Head of caudate nucleus (tissue), 42 donors: ENCODE measurements at regions not wholly inside any gene's neighbourhood (a gene's known extent, or its start where the extent isn't known, plus 50 kb on each side); places are given as distances from the start of the nearest gene placed in this dataset.
"Not testable (repeated sequence)": the region's sequence is repeated elsewhere in the genome, so short reads cannot be mapped to it uniquely, and the experiment has no call there.

Experiments
- DNase-seq, 42 donors: peaks; one replicate each; pipeline versions ENCODE4 v3.0.0 to v3.0.0-alpha.2; 2020 to 2021; ENCODE audit warnings: mixed read lengths in 7 of 42
- intact Hi-C: fragments of 100-400 bp; cut with DNase I; formaldehyde crosslinking; loops from one replicate; pipeline ENCODE4 v1.15.0; 2022

GRCh38 chr22:22811016-22812009 is 76.3 kb upstream of the IGLL5 start:
- intact Hi-C loops = no loop called here
- peak in 2 of 42 donors; percentile 5 to 17 for DNase-seq

- DNase-seq = peak in 2 of 42 donors; percentile 17 to 37
- intact Hi-C loops = no loop called here
Observed at GRCh38 chr22:22812031-22812905, 75.3 kb upstream of the IGLL5 start.

GRCh38 chr22:22813126-22814075 is 74.2 kb upstream of the IGLL5 start:
- peak in 2 of 42 donors; percentile 5 to 21 for DNase-seq
- intact Hi-C loops = no loop called here

GRCh38 chr22:22814666-22815396 is 72.8 kb upstream of the IGLL5 start:
- intact Hi-C loops = no loop called here
- peak in 2 of 42 donors; percentile 9 to 27 for DNase-seq

GRCh38 chr22:22815397-22816170 is 72.0 kb upstream of the IGLL5 start:
- intact Hi-C loops = no loop called here
- DNase-seq = peak in 2 of 42 donors; percentile 8 to 26

- DNase-seq = peak in 1 of 42 donors; percentile 35
- intact Hi-C loops = no loop called here
Observed at GRCh38 chr22:22816171-22816514, 71.5 kb upstream of the IGLL5 start.

GRCh38 chr22:22816766-22817410 is 70.7 kb upstream of the IGLL5 start:
- intact Hi-C loops = no loop called here

GRCh38 chr22:22817468-22818201 is 70.0 kb upstream of the IGLL5 start:
- intact Hi-C loops = no loop called here
- DNase-seq = peak in 2 of 42 donors; percentile 30 to 37

More at GRCh38 chr22:22816766-22817410, 70.7 kb upstream of the IGLL5 start:
- peak in 1 of 42 donors; percentile 2 for DNase-seq

- intact Hi-C loops = no loop called here
- DNase-seq = peak in 1 of 42 donors; percentile 4
Observed at GRCh38 chr22:22818202-22818538, 69.4 kb upstream of the IGLL5 start.

GRCh38 chr22:22818861-22819855 is 68.5 kb upstream of the IGLL5 start:
- DNase-seq = peak in 1 of 42 donors; percentile 31
- intact Hi-C loops = no loop called here

- peak in 1 of 42 donors; percentile 18 for DNase-seq
- intact Hi-C loops = no loop called here
Observed at GRCh38 chr22:22820076-22820475, 67.5 kb upstream of the IGLL5 start.

- no peak for DNase-seq
- intact Hi-C loops = no loop called here
Observed at GRCh38 chr22:22820626-22821025, 67.0 kb upstream of the IGLL5 start.

GRCh38 chr22:22821340-22821739 is 66.3 kb upstream of the IGLL5 start:
- DNase-seq = no peak
- intact Hi-C loops = no loop called here

- peak in 1 of 42 donors; percentile 14 for DNase-seq
- intact Hi-C loops = no loop called here
Observed at GRCh38 chr22:22822106-22822505, 65.5 kb upstream of the IGLL5 start.

GRCh38 chr22:22822553-22822952 is 65.1 kb upstream of the IGLL5 start:
- intact Hi-C loops, DNase-seq: not testable (repeated sequence)
